NB4 (cell line): ENCODE measurements at regions not wholly inside any gene's neighbourhood (a gene's known extent, or its start where the extent isn't known, plus 50 kb on each side); places are given as distances from the start of the nearest gene placed in this dataset.

Experiments
- CTCF ChIP-seq: IDR thresholded peaks from one replicate; pipeline ENCODE4 v1.5.1; 2012; ENCODE audit warnings: low read depth, low read length
- MAX ChIP-seq: IDR thresholded peaks from 2 replicates; pipeline ENCODE4 v1.6.1; 2011; ENCODE audit warnings: low read depth, low read length
- MYC ChIP-seq: IDR thresholded peaks from 2 replicates; pipeline ENCODE4 v1.6.1; 2011; ENCODE audit warnings: low read depth, low read length
- POLR2A ChIP-seq: IDR thresholded peaks from 2 replicates; pipeline ENCODE4 v1.6.1; 2011; ENCODE audit warnings: mild to moderate bottlenecking; ENCODE audit not compliant: insufficient read length; ENCODE audit errors: extremely low read depth

GRCh38 chr4:81981218-81981617, 392.6 kb downstream of the HNRNPD start:
- TF ChIP-seq CTCF, result no peak
- TF ChIP-seq MAX, result no peak
- no peak for TF ChIP-seq POLR2A
- TF ChIP-seq MYC, result no peak
